GM20431 (cell line): ENCODE measurements at regions not wholly inside any gene's neighbourhood (a gene's known extent, or its start where the extent isn't known, plus 50 kb on each side); places are given as distances from the start of the nearest gene placed in this dataset.

Experiments
- in situ Hi-C: fragments of 300-500 bp; cut with MseI, MboI; formaldehyde crosslinking; loops from one replicate; pipeline ENCODE4 v1.15.0; 2020; ENCODE audit warnings: low sequenced_read_pairs; ENCODE audit not compliant: unreplicated experiment

- in situ Hi-C loops = no loop called here
Measured at GRCh38 chr2:221064880-221065279, 507.2 kb downstream of the EPHA4 start.

GRCh38 chr2:221068123-221068522 lies 504.0 kb downstream of the EPHA4 start:
- in situ Hi-C loops = no loop called here

GRCh38 chr2:221070106-221070505 lies 502.0 kb downstream of the EPHA4 start:
- in situ Hi-C loops = no loop called here

- in situ Hi-C loops = no loop called here
Measured at GRCh38 chr2:221073326-221074049, 498.6 kb downstream of the EPHA4 start.

- in situ Hi-C loops = no loop called here
Measured at GRCh38 chr2:221074238-221074637, 497.9 kb downstream of the EPHA4 start.

GRCh38 chr2:221075203-221075602 lies 496.9 kb downstream of the EPHA4 start:
- in situ Hi-C loops = no loop called here

GRCh38 chr2:221077251-221077650 lies 494.9 kb downstream of the EPHA4 start:
- in situ Hi-C loops = no loop called here

GRCh38 chr2:221077799-221078198 lies 494.3 kb downstream of the EPHA4 start:
- in situ Hi-C loops = no loop called here

GRCh38 chr2:221085341-221085900 lies 486.7 kb downstream of the EPHA4 start:
- in situ Hi-C loops = no loop called here

GRCh38 chr2:221085936-221086335 lies 486.2 kb downstream of the EPHA4 start:
- in situ Hi-C loops = no loop called here

- in situ Hi-C loops = no loop called here
Measured at GRCh38 chr2:221087779-221088178, 484.3 kb downstream of the EPHA4 start.

- in situ Hi-C loops = no loop called here
Measured at GRCh38 chr2:221088506-221088905, 483.6 kb downstream of the EPHA4 start.

- in situ Hi-C loops = no loop called here
Measured at GRCh38 chr2:221095356-221095755, 476.7 kb downstream of the EPHA4 start.

GRCh38 chr2:221096706-221097567 lies 475.2 kb downstream of the EPHA4 start:
- in situ Hi-C loops = no loop called here

- in situ Hi-C loops = no loop called here
Measured at GRCh38 chr2:221097568-221097915, 474.6 kb downstream of the EPHA4 start.

GRCh38 chr2:221097949-221098348 lies 474.2 kb downstream of the EPHA4 start:
- in situ Hi-C loops = no loop called here

GRCh38 chr2:221100467-221101089 lies 471.5 kb downstream of the EPHA4 start:
- in situ Hi-C loops = no loop called here

- in situ Hi-C loops = no loop called here
Measured at GRCh38 chr2:221102896-221103688, 469.0 kb downstream of the EPHA4 start.

- in situ Hi-C loops = no loop called here
Measured at GRCh38 chr2:221103930-221104329, 468.2 kb downstream of the EPHA4 start.

- in situ Hi-C loops = no loop called here
Measured at GRCh38 chr2:221104361-221104811, 467.7 kb downstream of the EPHA4 start.
